Loucy (cell line): ENCODE measurements at regions not wholly inside any gene's neighbourhood (a gene's known extent, or its start where the extent isn't known, plus 50 kb on each side); places are given as distances from the start of the nearest gene placed in this dataset.

Source experiments
- H2AFZ ChIP-seq: fragments of 200-600 bp; sonication (generic); 2 replicates; pipeline ENCODE4 v1.6.0; 2016; ENCODE audit warnings: antibody characterized with exemption, mild to moderate bottlenecking, low read length, moderate library complexity
- H3F3A ChIP-seq: fragments of 200-600 bp; 2 replicates; pipeline ENCODE4 v1.6.0; 2016; ENCODE audit warnings: antibody characterized with exemption, low read depth, mild to moderate bottlenecking
- H3K27me3 ChIP-seq: fragments of 200-600 bp; sonication (generic); 2 replicates; pipeline ENCODE4 v1.6.1; 2014; ENCODE audit warnings: low read length, mild to moderate bottlenecking; ENCODE audit not compliant: insufficient read depth, poor library complexity, severe bottlenecking
- H3K36me3 ChIP-seq: fragments of 200-600 bp; sonication (generic); 2 replicates; pipeline ENCODE4 v1.6.1; 2016; ENCODE audit warnings: low read length; ENCODE audit not compliant: insufficient read depth
- H3K4me1 ChIP-seq: fragments of 200-600 bp; sonication (generic); 2 replicates; pipeline ENCODE4 v1.5.1; 2014; ENCODE audit warnings: low read length, mild to moderate bottlenecking; ENCODE audit not compliant: insufficient read depth, poor library complexity, severe bottlenecking
- H3K4me2 ChIP-seq: fragments of 200-600 bp; sonication (generic); 2 replicates; pipeline ENCODE4 v1.6.0; 2014; ENCODE audit warnings: antibody characterized with exemption, low read length, low read depth, mild to moderate bottlenecking; ENCODE audit not compliant: poor library complexity, severe bottlenecking
- H3K4me3 ChIP-seq: fragments of 200-600 bp; sonication (generic); 2 replicates; pipeline ENCODE4 v1.5.1; 2014; ENCODE audit warnings: low read length, mild to moderate bottlenecking, mixed read lengths; ENCODE audit not compliant: poor library complexity, severe bottlenecking
- H3K79me2 ChIP-seq: fragments of 200-600 bp; sonication (generic); 2 replicates; pipeline ENCODE4 v1.6.1; 2014; ENCODE audit warnings: low read length; ENCODE audit not compliant: insufficient read depth
- H3K9ac ChIP-seq: fragments of 200-600 bp; sonication (generic); 2 replicates; pipeline ENCODE4 v1.6.0; 2014; ENCODE audit warnings: mild to moderate bottlenecking, low read depth, low read length, moderate library complexity; ENCODE audit not compliant: poor library complexity, severe bottlenecking
- H3K9me2 ChIP-seq: fragments of 200-600 bp; sonication (generic); replicated peaks from 2 replicates; pipeline ENCODE4 v1.6.1; 2016; ENCODE audit warnings: low read depth, low read length, mixed read lengths
- H3K9me3 ChIP-seq: fragments of 200-600 bp; sonication (generic); 2 replicates; pipeline ENCODE4 v1.6.1; 2014; ENCODE audit warnings: mild to moderate bottlenecking, antibody characterized with exemption, low read length, low read depth; ENCODE audit not compliant: insufficient read depth
- H4K20me1 ChIP-seq: fragments of 200-600 bp; sonication (generic); 2 replicates; pipeline ENCODE4 v1.6.0; 2014; ENCODE audit warnings: antibody characterized with exemption, low read length, mild to moderate bottlenecking; ENCODE audit not compliant: insufficient read depth, poor library complexity, severe bottlenecking
- EZH2phosphoT487 ChIP-seq: fragments of 200-600 bp; IDR thresholded peaks from 2 replicates; pipeline ENCODE4 v1.6.1; 2018; ENCODE audit warnings: antibody characterized with exemption, mild to moderate bottlenecking, moderate library complexity, borderline replicate concordance
- TF ChIP-seq, protein P1 (sequence below): fragments of 200-600 bp; sonication (generic); conservative IDR thresholded peaks from 2 replicates; pipeline ENCODE4 v1.5.1; 2014; ENCODE audit warnings: mild to moderate bottlenecking, antibody characterized with exemption, low read length

DNA sequence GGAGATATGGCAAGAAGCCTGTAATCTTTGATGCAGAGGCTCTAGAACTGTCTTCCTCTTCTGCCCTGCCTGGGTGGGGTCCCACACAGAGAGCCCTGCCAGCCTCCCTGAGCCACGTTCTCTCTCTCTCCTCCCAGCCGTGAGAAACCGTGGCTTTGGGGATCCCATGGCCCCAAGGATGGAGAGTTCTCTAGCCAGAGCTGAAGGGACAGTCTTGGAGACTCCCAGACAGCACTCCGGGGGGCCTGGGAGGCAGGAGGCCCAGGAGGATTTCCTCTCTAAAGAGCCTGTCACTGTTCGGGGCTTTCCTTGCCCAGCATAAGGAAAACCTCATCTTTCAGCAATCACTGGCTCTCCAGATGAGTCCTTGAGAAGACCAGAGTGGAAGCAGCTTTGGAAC lies 227.1 kb downstream of the ARHGAP12 start:
- Histone ChIP-seq H3K79me2 (no peaks in the 10 kb centered on the region), H3K9me3 (peaks cover 3% of the 10 kb centered on the region; the same call in 1 of the 2 replicates), H3K4me2 (no peak overlapping the region), H3K9ac (no peak overlapping the region), H4K20me1 (no peaks in the 10 kb centered on the region), H3F3A (no peaks in the 10 kb centered on the region), H2AFZ (no peak overlapping the region), H3K4me1 (peaks cover 6% of the 10 kb centered on the region), H3K4me3 (no peak overlapping the region), H3K9me2 (no peaks in the 10 kb centered on the region), H3K36me3 (no peaks in the 10 kb centered on the region), H3K27me3 (no peaks in the 10 kb centered on the region)
- TF ChIP-seq, protein P1, sequence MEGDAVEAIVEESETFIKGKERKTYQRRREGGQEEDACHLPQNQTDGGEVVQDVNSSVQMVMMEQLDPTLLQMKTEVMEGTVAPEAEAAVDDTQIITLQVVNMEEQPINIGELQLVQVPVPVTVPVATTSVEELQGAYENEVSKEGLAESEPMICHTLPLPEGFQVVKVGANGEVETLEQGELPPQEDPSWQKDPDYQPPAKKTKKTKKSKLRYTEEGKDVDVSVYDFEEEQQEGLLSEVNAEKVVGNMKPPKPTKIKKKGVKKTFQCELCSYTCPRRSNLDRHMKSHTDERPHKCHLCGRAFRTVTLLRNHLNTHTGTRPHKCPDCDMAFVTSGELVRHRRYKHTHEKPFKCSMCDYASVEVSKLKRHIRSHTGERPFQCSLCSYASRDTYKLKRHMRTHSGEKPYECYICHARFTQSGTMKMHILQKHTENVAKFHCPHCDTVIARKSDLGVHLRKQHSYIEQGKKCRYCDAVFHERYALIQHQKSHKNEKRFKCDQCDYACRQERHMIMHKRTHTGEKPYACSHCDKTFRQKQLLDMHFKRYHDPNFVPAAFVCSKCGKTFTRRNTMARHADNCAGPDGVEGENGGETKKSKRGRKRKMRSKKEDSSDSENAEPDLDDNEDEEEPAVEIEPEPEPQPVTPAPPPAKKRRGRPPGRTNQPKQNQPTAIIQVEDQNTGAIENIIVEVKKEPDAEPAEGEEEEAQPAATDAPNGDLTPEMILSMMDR: no peak
- TF ChIP-seq EZH2phosphoT487: no peak

DNA sequence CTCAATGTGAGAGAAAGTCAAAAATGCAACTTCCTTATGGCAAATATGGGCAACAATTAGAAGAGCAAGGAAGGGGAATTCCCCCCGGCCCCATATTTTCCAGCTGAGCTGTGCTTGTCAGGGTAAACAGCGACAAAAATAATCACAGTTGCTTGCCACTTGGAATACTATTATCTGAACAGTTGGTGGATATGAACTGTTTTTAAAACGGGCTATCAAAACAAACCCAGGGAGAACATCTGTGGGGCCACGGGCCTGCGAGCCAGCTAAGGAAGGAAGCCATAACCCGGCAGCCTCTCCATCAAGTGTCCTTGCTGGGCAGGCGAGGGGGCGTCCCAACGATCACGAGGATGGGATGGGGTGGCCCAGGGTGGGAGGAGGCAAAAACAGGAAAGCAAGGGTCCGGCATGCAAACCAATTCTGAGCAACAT lies 228.4 kb downstream of the ARHGAP12 start:
- peaks cover 3% of the 10 kb centered on the region; the same call in 1 of the 2 replicates for H3K9me3 ChIP-seq
- no peak overlapping the region for H2AFZ ChIP-seq
- H3F3A ChIP-seq: no peaks in the 10 kb centered on the region
- H3K4me2 ChIP-seq: no peak overlapping the region
- no peaks in the 10 kb centered on the region for H3K79me2 ChIP-seq
- no peaks in the 10 kb centered on the region for H4K20me1 ChIP-seq
- TF ChIP-seq, protein P1: no peak
- TF ChIP-seq EZH2phosphoT487: no peak
- H3K4me1 ChIP-seq: peaks cover 4% of the 10 kb centered on the region
- no peaks in the 10 kb centered on the region for H3K9me2 ChIP-seq
- H3K4me3 ChIP-seq: no peak overlapping the region
- no peak overlapping the region for H3K9ac ChIP-seq
- H3K36me3 ChIP-seq: no peaks in the 10 kb centered on the region
- H3K27me3 ChIP-seq: no peaks in the 10 kb centered on the region

DNA sequence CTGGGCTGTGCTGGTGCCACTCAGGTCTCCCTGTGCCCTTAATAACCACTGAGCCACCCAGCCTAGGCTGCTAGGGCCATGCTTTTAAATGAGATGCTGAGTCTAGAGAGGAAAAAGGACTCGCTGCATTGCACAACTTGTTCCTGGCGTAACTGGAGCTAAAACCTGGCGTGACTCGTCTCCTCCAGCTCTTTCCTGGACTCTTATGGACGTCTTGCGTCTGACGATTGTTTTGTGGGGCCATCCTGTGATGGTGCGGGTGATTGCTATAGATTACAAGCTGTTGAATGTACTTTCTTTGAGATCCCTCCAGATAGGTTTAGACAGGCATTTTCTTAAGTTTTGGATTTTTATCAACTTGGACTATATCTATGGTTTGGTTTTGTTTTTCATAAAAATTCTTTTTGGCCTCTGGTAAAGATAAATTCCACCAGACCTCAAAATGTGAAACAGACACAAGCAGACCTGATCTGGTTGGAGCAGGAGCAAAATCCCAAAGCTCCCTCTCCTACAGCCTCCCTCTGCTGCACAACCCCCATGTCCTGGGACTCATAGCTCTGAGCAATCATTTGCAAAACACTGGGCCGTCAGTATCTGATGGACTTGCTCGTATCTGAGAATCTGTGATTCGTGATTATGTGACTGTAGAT lies 230.3 kb downstream of the ARHGAP12 start:
- Histone ChIP-seq H4K20me1 (no peaks in the 10 kb centered on the region), H3K9me2 (no peaks in the 10 kb centered on the region), H3K79me2 (no peaks in the 10 kb centered on the region), H3K36me3 (no peaks in the 10 kb centered on the region), H3F3A (no peaks in the 10 kb centered on the region), H3K4me3 (no peak overlapping the region), H3K4me1 (peaks cover 4% of the 10 kb centered on the region), H3K27me3 (no peaks in the 10 kb centered on the region), H3K9me3 (peaks cover 3% of the 10 kb centered on the region; the same call in 1 of the 2 replicates), H3K9ac (no peak overlapping the region), H3K4me2 (no peak overlapping the region), H2AFZ (no peak overlapping the region)
- no peak for TF ChIP-seq EZH2phosphoT487
- TF ChIP-seq, protein P1: no peak
